ENCODE measurements at regions not wholly inside any gene's neighbourhood (a gene's known extent, or its start where the extent isn't known, plus 50 kb on each side); places are given as distances from the start of the nearest gene placed in this dataset.

DNA sequence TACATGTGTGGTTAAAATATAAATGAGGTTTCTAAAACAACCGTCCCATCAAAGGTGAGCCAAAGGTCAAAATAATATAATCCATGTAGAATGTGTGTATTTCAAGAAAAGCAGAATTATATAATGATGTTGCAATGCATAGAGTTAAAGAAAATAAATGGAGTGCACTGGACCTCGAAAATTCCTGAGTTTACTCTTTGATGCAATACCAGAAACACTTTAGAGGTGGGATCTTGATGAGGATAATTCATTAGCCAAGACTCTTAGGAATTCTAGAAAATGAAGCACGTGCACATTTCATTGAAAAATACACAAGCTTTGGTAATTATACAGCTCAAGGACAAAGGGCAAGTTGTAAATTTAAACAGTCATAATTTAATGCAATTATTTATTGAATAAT lies 508.9 kb upstream of the ARGLU1 start:
- TF ChIP-seq, protein P1, sequence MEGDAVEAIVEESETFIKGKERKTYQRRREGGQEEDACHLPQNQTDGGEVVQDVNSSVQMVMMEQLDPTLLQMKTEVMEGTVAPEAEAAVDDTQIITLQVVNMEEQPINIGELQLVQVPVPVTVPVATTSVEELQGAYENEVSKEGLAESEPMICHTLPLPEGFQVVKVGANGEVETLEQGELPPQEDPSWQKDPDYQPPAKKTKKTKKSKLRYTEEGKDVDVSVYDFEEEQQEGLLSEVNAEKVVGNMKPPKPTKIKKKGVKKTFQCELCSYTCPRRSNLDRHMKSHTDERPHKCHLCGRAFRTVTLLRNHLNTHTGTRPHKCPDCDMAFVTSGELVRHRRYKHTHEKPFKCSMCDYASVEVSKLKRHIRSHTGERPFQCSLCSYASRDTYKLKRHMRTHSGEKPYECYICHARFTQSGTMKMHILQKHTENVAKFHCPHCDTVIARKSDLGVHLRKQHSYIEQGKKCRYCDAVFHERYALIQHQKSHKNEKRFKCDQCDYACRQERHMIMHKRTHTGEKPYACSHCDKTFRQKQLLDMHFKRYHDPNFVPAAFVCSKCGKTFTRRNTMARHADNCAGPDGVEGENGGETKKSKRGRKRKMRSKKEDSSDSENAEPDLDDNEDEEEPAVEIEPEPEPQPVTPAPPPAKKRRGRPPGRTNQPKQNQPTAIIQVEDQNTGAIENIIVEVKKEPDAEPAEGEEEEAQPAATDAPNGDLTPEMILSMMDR (IDR thresholded peaks at IDR 0.05) = no peak
- no peak for TF ChIP-seq POLR2A (IDR thresholded peaks at IDR 0.05)
